Colonic mucosa (tissue), 4 donors: ENCODE measurements at regions not wholly inside any gene's neighbourhood (a gene's known extent, or its start where the extent isn't known, plus 50 kb on each side); places are given as distances from the start of the nearest gene placed in this dataset.

Experiments
- DNase-seq: peaks from one replicate; pipeline ENCODE4 v3.0.0-alpha.2; 2020
- H3K27ac ChIP-seq: fragments of 200-600 bp; one replicate; pipeline ENCODE4 v1.8.0; 2021
- H3K27me3 ChIP-seq: fragments of 200-600 bp; one replicate; pipeline ENCODE4 v1.8.0; 2021
- H3K36me3 ChIP-seq: fragments of 200-600 bp; one replicate; pipeline ENCODE4 v1.8.0; 2021
- H3K4me1 ChIP-seq: fragments of 200-600 bp; one replicate; pipeline ENCODE4 v1.8.0; 2021; ENCODE audit warnings: mild to moderate bottlenecking
- H3K4me3 ChIP-seq: fragments of 200-600 bp; one replicate; pipeline ENCODE4 v1.8.0; 2021
- H3K9ac ChIP-seq, 2 donors: one replicate each; pipeline ENCODE4 v1.7.0; 2013; ENCODE audit warnings: control low read depth in 2 of 2, low read depth in 2 of 2, low read length in 2 of 2
- H3K9me3 ChIP-seq: fragments of 200-600 bp; one replicate; pipeline ENCODE4 v1.8.0; 2021
- intact Hi-C: fragments of 100-400 bp; cut with DNase I; formaldehyde crosslinking; loops from one replicate; pipeline ENCODE4 v1.14.1; 2022
- TF ChIP-seq, protein P1 (sequence below): fragments of 200-600 bp; IDR thresholded peaks from one replicate; pipeline ENCODE4 v1.8.0; 2022; ENCODE audit warnings: antibody characterized with exemption, mild to moderate bottlenecking
- donor health status: healthy.
- donor health status: DM: no; HTN: no; CAD: no.
- donor health status: DM: no; HTN: no; CAD: no.

DNA sequence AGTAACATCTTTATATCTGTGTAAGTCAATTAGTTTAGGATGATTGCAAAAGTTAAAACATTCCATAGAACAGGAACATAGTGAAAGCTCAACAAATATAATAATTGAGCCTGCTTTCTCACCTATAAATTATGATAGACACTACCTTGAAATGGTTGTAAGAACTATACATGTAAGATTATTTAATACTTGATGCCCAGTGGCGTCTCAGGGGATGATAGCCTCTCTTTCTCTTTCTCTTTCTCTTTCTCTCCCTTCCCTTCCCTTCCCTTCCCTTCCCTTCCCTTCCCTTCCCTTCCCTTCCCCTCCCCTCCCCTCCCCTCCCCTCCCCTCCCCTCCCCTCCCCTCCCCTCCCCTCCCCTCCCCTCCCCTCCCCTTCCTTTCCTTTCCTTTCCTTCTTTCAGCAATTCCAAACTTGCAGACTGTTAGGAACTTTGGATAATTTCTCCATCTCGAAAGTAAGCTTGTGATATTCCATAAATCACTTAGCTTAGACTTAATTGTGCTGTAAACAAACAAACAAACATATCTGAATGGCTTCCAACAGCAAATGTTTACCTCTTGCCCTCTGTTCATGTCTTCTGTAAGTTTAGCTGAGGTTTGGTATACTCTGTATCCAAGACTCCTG, 1102.7 kb downstream of the TSN start:
- intact Hi-C loops: no loop called here

DNA sequence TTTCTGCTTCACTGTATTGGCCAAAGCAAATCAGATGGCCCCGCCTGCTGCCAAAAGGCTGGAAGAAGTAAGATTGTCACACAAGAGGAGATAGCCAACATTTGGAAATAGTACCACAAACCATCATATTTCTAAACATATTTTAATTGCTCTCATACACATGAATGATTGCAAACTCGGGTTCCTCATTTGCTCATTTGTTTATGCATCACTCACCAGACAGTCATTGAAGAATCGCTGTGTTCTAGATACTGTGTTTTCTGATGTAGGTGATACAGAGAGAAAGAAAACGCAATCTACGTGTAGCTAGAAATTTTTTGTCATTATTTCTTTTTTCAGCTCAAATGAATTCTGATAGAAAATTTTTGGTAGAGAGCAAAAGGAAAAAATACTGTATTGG, 1103.4 kb downstream of the TSN start:
- Histone ChIP-seq H3K27me3 (no peaks in the 10 kb centered on the region), H3K36me3 (no peaks in the 10 kb centered on the region), H3K9me3 (no peaks in the 10 kb centered on the region), H3K9ac (no peak overlapping the region), H3K4me3 (no peak overlapping the region), H3K4me1 (no peaks in the 10 kb centered on the region), H3K27ac (no peak overlapping the region)
- no peak for DNase-seq
- intact Hi-C loops: no loop called here
- TF ChIP-seq, protein P1, sequence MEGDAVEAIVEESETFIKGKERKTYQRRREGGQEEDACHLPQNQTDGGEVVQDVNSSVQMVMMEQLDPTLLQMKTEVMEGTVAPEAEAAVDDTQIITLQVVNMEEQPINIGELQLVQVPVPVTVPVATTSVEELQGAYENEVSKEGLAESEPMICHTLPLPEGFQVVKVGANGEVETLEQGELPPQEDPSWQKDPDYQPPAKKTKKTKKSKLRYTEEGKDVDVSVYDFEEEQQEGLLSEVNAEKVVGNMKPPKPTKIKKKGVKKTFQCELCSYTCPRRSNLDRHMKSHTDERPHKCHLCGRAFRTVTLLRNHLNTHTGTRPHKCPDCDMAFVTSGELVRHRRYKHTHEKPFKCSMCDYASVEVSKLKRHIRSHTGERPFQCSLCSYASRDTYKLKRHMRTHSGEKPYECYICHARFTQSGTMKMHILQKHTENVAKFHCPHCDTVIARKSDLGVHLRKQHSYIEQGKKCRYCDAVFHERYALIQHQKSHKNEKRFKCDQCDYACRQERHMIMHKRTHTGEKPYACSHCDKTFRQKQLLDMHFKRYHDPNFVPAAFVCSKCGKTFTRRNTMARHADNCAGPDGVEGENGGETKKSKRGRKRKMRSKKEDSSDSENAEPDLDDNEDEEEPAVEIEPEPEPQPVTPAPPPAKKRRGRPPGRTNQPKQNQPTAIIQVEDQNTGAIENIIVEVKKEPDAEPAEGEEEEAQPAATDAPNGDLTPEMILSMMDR: no peak

More for the DNA sequence above, 1102.7 kb downstream of the TSN start:
- no peaks in the 10 kb centered on the region for H3K27me3 ChIP-seq
- H3K9me3 ChIP-seq: no peaks in the 10 kb centered on the region
- TF ChIP-seq, protein P1: no peak
- no peaks in the 10 kb centered on the region for H3K36me3 ChIP-seq
- no peaks in the 10 kb centered on the region for H3K4me1 ChIP-seq
- no peak overlapping the region for H3K27ac ChIP-seq
- no peak for DNase-seq
- no peak overlapping the region for H3K9ac ChIP-seq
- no peak overlapping the region for H3K4me3 ChIP-seq

DNA sequence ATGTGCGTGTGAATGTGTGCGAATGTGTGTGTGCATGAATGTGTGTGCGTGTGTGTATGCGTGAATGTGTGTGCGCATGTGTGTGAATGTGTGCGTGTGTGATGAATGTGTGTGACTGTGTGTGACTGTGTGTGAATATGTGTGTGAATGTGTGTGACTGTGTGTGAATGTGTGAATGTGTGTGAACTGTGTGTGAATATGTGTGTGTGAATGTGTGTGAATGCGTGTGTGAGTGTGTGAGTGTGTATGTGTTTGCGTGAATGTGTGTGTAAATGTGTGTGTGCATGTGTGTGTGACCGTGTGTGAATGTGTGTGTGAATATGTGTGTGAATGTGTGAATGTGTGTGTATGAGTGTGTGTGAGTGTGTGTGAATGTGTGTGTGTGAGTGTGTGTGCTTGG, 1103.8 kb downstream of the TSN start:
- intact Hi-C loops: no loop called here
- H3K36me3 ChIP-seq: no peaks in the 10 kb centered on the region
- TF ChIP-seq, protein P1: no peak
- no peak overlapping the region for H3K4me3 ChIP-seq
- H3K27ac ChIP-seq: no peak overlapping the region
- no peaks in the 10 kb centered on the region for H3K27me3 ChIP-seq
- H3K9ac ChIP-seq: no peak overlapping the region
- no peaks in the 10 kb centered on the region for H3K9me3 ChIP-seq
- no peak for DNase-seq
- H3K4me1 ChIP-seq: no peaks in the 10 kb centered on the region

DNA sequence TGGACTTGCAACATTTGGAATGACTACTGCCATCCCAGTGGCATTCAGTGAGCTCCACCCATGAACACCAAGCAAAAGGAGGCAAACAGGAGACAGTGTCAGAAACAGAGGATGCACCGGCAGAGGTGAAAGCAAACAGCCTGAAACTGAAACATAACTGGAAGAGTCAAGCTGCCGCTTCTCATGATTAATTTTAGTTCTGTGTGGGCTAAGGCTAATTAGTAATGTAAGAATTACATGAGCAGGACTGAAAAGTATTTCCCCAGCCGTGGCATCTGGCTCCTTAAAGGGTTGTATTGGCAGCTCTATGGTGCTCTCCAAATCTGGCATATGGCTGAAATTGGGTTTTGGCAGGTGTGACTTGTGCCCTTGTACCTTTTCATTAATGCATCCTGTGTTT, 1108.1 kb downstream of the TSN start:
- Histone ChIP-seq H3K9me3 (no peaks in the 10 kb centered on the region), H3K4me1 (no peaks in the 10 kb centered on the region), H3K9ac (no peak overlapping the region), H3K36me3 (no peaks in the 10 kb centered on the region), H3K27me3 (no peaks in the 10 kb centered on the region), H3K4me3 (no peak overlapping the region), H3K27ac (no peak overlapping the region)
- intact Hi-C loops: no loop called here
- TF ChIP-seq, protein P1: no peak
- no peak for DNase-seq

DNA sequence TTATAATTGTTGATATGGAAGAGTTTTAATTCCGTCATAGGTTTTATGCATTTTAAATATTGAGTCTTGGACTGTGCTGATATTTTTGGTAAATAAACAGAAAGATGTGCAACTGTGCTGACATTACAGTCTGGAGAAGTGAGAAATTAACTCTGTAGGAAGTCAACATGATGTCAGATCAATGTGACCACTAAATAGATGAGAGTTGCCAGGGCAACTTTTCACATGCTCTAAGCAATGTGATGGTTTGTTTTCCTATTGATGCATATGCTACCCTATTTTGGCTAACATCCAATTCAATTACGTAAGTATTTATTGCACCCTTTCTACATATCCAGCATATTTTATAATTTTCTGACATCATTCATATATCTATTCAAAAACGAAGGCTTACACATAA, 1109.3 kb downstream of the TSN start:
- Histone ChIP-seq H3K9ac (no peak overlapping the region), H3K4me1 (no peaks in the 10 kb centered on the region), H3K4me3 (no peak overlapping the region), H3K27me3 (no peaks in the 10 kb centered on the region), H3K36me3 (no peaks in the 10 kb centered on the region), H3K27ac (no peak overlapping the region), H3K9me3 (no peaks in the 10 kb centered on the region)
- no peak for DNase-seq
- TF ChIP-seq, protein P1: no peak
- intact Hi-C loops: no loop called here
